ENCODE measurements at regions not wholly inside any gene's neighbourhood (a gene's known extent, or its start where the extent isn't known, plus 50 kb on each side); places are given as distances from the start of the nearest gene placed in this dataset.

GRCh38 chr20:10749084-10749483 is 75.3 kb upstream of the JAG1 start:
- intact Hi-C loops (cut with micrococcal nuclease; ENCODE audit: unreplicated experiment), result loop anchor here (10.0 kb wide), 1 partner anchor 56 kb away; no protein-coding TSS in a partner anchor
- H3K4me1 ChIP-seq (replicated peaks; ENCODE audit: insufficient read depth), result 0 out of 2 replicates have a peak, but pooled peaks cover 7% of the 10 kb centered on the region
- H3K27ac ChIP-seq, result no peak overlapping the region
- no peaks in the 10 kb centered on the region for H4K20me1 ChIP-seq (ENCODE audit: insufficient read depth)
- POLR2A ChIA-PET (ENCODE audit: unreplicated experiment), result no interaction called here
- H3K4me2 ChIP-seq, result no peak overlapping the region
- H3K9me3 ChIP-seq (ENCODE audit: insufficient read depth, low read depth), result no peaks in the 10 kb centered on the region
- no TSS peak for BruUV-seq (replicated peaks)
- no peak overlapping the region for H3K4me3 ChIP-seq
- TF ChIP-seq EZH2 (IDR thresholded peaks at IDR 0.05; ENCODE audit: low read depth), result no peak
- no peak for TF ChIP-seq CTCF (conservative IDR thresholded peaks at IDR 0.05)
- CTCF ChIA-PET, result no interaction called here
- no peaks in the 10 kb centered on the region for H3K36me3 ChIP-seq (ENCODE audit: low read depth)
- H3K79me2 ChIP-seq (ENCODE audit: low read depth), result no peaks in the 10 kb centered on the region
- no peaks in the 10 kb centered on the region for H3K9me2 ChIP-seq (ENCODE audit: insufficient read depth)
- no peaks in the 10 kb centered on the region for H3K27me3 ChIP-seq (ENCODE audit: insufficient read depth, low read depth)
- no peak overlapping the region for H2AFZ ChIP-seq
- no peak for DNase-seq
- H3F3A ChIP-seq (ENCODE audit: insufficient read depth, low read depth), result no peaks in the 10 kb centered on the region

GRCh38 chr20:10752206-10752605 is 78.4 kb upstream of the JAG1 start:
- 0 out of 2 replicates have a peak, but pooled peaks cover 2% of the 10 kb centered on the region for H3K4me1 ChIP-seq (replicated peaks; ENCODE audit: insufficient read depth)
- no peak overlapping the region for H3K4me3 ChIP-seq
- H2AFZ ChIP-seq, result no peak overlapping the region
- no peaks in the 10 kb centered on the region for H3K9me2 ChIP-seq (ENCODE audit: insufficient read depth)
- ChIA-PET POLR2A (ENCODE audit: unreplicated experiment) (no interaction called here), CTCF (no interaction called here)
- H3K27me3 ChIP-seq (ENCODE audit: insufficient read depth, low read depth), result no peaks in the 10 kb centered on the region
- BruUV-seq (replicated peaks), result no TSS peak
- no peak for DNase-seq
- no peak for TF ChIP-seq EZH2 (IDR thresholded peaks at IDR 0.05; ENCODE audit: low read depth)
- no peak for TF ChIP-seq CTCF (conservative IDR thresholded peaks at IDR 0.05)
- H3K27ac ChIP-seq, result no peak overlapping the region
- H3F3A ChIP-seq (ENCODE audit: insufficient read depth, low read depth), result no peaks in the 10 kb centered on the region
- no peak overlapping the region for H3K4me2 ChIP-seq
- H4K20me1 ChIP-seq (ENCODE audit: insufficient read depth), result no peaks in the 10 kb centered on the region
- no peaks in the 10 kb centered on the region for H3K79me2 ChIP-seq (ENCODE audit: low read depth)
- no peaks in the 10 kb centered on the region for H3K36me3 ChIP-seq (ENCODE audit: low read depth)
- intact Hi-C loops (cut with micrococcal nuclease; ENCODE audit: unreplicated experiment), result no loop called here
- no peaks in the 10 kb centered on the region for H3K9me3 ChIP-seq (ENCODE audit: insufficient read depth, low read depth)

GRCh38 chr20:10754824-10755223 is 81.0 kb upstream of the JAG1 start:
- no peak for DNase-seq
- ChIA-PET POLR2A (ENCODE audit: unreplicated experiment) (no interaction called here), CTCF (no interaction called here)
- H3K4me3 ChIP-seq, result no peak overlapping the region
- no peaks in the 10 kb centered on the region for H3K9me2 ChIP-seq (ENCODE audit: insufficient read depth)
- H3K36me3 ChIP-seq (ENCODE audit: low read depth), result no peaks in the 10 kb centered on the region
- H3F3A ChIP-seq (ENCODE audit: insufficient read depth, low read depth), result peaks cover 9% of the 10 kb centered on the region; the same call in 1 of the 2 replicates
- no peak overlapping the region for H3K27ac ChIP-seq
- no TSS peak for BruUV-seq (replicated peaks)
- peaks cover 9% of the 10 kb centered on the region for H3K4me1 ChIP-seq (replicated peaks; ENCODE audit: insufficient read depth)
- H3K79me2 ChIP-seq (ENCODE audit: low read depth), result no peaks in the 10 kb centered on the region
- peaks cover 7% of the 10 kb centered on the region; the same call in 1 of the 2 replicates for H3K9me3 ChIP-seq (ENCODE audit: insufficient read depth, low read depth)
- H3K27me3 ChIP-seq (ENCODE audit: insufficient read depth, low read depth), result no peaks in the 10 kb centered on the region
- intact Hi-C loops (cut with micrococcal nuclease; ENCODE audit: unreplicated experiment), result no loop called here
- H3K4me2 ChIP-seq, result no peak overlapping the region
- no peaks in the 10 kb centered on the region for H4K20me1 ChIP-seq (ENCODE audit: insufficient read depth)
- H2AFZ ChIP-seq, result no peak overlapping the region
- TF ChIP-seq CTCF (conservative IDR thresholded peaks at IDR 0.05), result no peak
- TF ChIP-seq EZH2 (IDR thresholded peaks at IDR 0.05; ENCODE audit: low read depth), result no peak
